ENCODE measurements at regions not wholly inside any gene's neighbourhood (a gene's known extent, or its start where the extent isn't known, plus 50 kb on each side); places are given as distances from the start of the nearest gene placed in this dataset.

DNA sequence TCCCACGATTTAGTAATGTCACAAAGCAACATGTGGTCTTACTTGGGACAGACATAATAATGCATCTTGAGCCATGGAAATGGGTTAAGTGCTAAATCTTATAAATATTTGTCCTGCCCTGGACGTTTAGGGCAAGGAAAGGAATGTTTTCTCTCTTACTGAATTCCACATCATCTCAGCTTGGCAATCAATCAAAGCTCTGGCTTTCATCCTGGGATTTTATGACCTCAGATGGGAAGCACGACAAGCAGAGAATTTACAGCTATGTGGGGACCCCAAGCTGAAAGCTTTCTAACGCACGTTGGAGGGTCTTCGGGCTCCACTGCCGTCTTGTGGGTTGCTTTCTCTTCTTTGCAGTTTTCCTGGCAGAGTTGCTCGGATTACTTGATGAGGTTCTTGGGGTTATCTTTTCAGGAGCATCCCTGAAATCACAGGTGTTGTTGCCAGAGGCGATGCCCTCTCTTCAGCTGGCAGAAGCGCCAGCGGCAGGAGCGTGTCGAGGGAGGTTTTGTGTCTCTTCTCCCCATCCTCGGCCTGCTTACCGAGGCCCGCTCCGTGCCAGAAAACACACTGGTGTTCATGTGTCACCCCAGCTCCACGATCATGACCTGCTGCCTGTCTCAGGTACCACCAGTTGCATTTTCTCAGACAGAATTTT is 73.4 kb upstream of the FRMD1 start:
- no peak for TF ChIP-seq POLR2A (IDR thresholded peaks at IDR 0.05)
- no peak for TF ChIP-seq CTCF (IDR thresholded peaks at IDR 0.05)

Data from heart left ventricle (tissue), 13 donors.